Effector memory CD8-positive, alpha-beta T cell (primary cell): ENCODE measurements at regions not wholly inside any gene's neighbourhood (a gene's known extent, or its start where the extent isn't known, plus 50 kb on each side); places are given as distances from the start of the nearest gene placed in this dataset.

ENCODE experiments used
- ATAC-seq: fragments of 150-1000 bp; cut with Tn5 transposase; replicated peaks from 2 replicates; pipeline ENCODE4 v1.10.0; 2021; ENCODE audit warnings: mild to moderate bottlenecking, moderate library complexity
- DNase-seq, 3 experiments: peaks; one replicate each; pipeline ENCODE4 v3.0.0; 2021
- H3K27ac Mint-ChIP-seq, 2 donors: one replicate each; pipeline ENCODE4 v1.8.0; 2022; ENCODE audit warnings: mild to moderate bottlenecking in 2 of 2, mixed read lengths in 2 of 2, moderate library complexity in 2 of 2
- H3K27me3 Mint-ChIP-seq, 2 donors: one replicate each; pipeline ENCODE4 v1.8.0; 2022; ENCODE audit warnings: mixed read lengths in 2 of 2
- H3K36me3 Mint-ChIP-seq: one replicate; pipeline ENCODE4 v1.8.0; 2022; ENCODE audit warnings: mild to moderate bottlenecking, moderate library complexity, mixed read lengths; ENCODE audit not compliant: insufficient read depth
- H3K4me1 Mint-ChIP-seq, 2 donors: one replicate each; pipeline ENCODE4 v1.8.0; 2022; ENCODE audit warnings: low read depth in 2 of 2, mixed read lengths in 2 of 2
- H3K4me3 Mint-ChIP-seq, 2 donors: one replicate each; pipeline ENCODE4 v1.8.0; 2022; ENCODE audit warnings: mild to moderate bottlenecking in 2 of 2, mixed read lengths in 2 of 2, moderate library complexity in 2 of 2
- H3K9me3 Mint-ChIP-seq, 2 donors: one replicate each; pipeline ENCODE4 v1.8.0; 2022; ENCODE audit warnings: mixed read lengths in 2 of 2

GRCh38 chrX:126027229-126027628 lies 138.9 kb downstream of the DCAF12L2 start:
- no peaks in the 10 kb centered on the region for H3K4me1 Mint-ChIP-seq

GRCh38 chrX:126030021-126030420 lies 136.1 kb downstream of the DCAF12L2 start:
- Mint-ChIP-seq H3K4me3 (no peak overlapping the region), H3K27me3 (no peaks in the 10 kb centered on the region), H3K27ac (no peak overlapping the region), H3K4me1 (no peaks in the 10 kb centered on the region), H3K36me3 (no peaks in the 10 kb centered on the region), H3K9me3 (peaks cover 5 to 12% of the 10 kb centered on the region in 2 donors)
- ATAC-seq (no peak), DNase-seq (no peak)

More at GRCh38 chrX:126027229-126027628, 138.9 kb downstream of the DCAF12L2 start:
- H3K4me3 Mint-ChIP-seq, result no peak overlapping the region
- no peaks in the 10 kb centered on the region for H3K36me3 Mint-ChIP-seq
- H3K9me3 Mint-ChIP-seq, result peaks cover 5 to 12% of the 10 kb centered on the region in 2 donors
- H3K27ac Mint-ChIP-seq, result no peak overlapping the region
- no peaks in the 10 kb centered on the region for H3K27me3 Mint-ChIP-seq
- DNase-seq (no peak), ATAC-seq (no peak)

- peaks cover 0 to 6% of the 10 kb centered on the region in 2 donors for H3K9me3 Mint-ChIP-seq
- no peak overlapping the region for H3K4me3 Mint-ChIP-seq
- DNase-seq (no peak), ATAC-seq (no peak)
- no peak overlapping the region for H3K27ac Mint-ChIP-seq
- no peaks in the 10 kb centered on the region for H3K4me1 Mint-ChIP-seq
- H3K27me3 Mint-ChIP-seq, result no peaks in the 10 kb centered on the region
- no peaks in the 10 kb centered on the region for H3K36me3 Mint-ChIP-seq
Observed at GRCh38 chrX:126063984-126064383, 102.1 kb downstream of the DCAF12L2 start.

GRCh38 chrX:126064901-126065541 lies 101.1 kb downstream of the DCAF12L2 start:
- Mint-ChIP-seq H3K27ac (no peak overlapping the region), H3K4me3 (no peak overlapping the region), H3K36me3 (no peaks in the 10 kb centered on the region), H3K4me1 (no peaks in the 10 kb centered on the region), H3K27me3 (no peaks in the 10 kb centered on the region), H3K9me3 (peaks cover 0 to 6% of the 10 kb centered on the region in 2 donors)
- no peak for DNase-seq
- ATAC-seq, result no peak

- Mint-ChIP-seq H3K4me1 (no peaks in the 10 kb centered on the region), H3K9me3 (peaks cover 0 to 6% of the 10 kb centered on the region in 2 donors), H3K27ac (no peak overlapping the region), H3K36me3 (no peaks in the 10 kb centered on the region), H3K4me3 (no peak overlapping the region), H3K27me3 (no peaks in the 10 kb centered on the region)
- DNase-seq (no peak), ATAC-seq (no peak)
Observed at GRCh38 chrX:126065901-126066660, 100.0 kb downstream of the DCAF12L2 start.
